HG02938 (cell line): ENCODE measurements at regions not wholly inside any gene's neighbourhood (a gene's known extent, or its start where the extent isn't known, plus 50 kb on each side); places are given as distances from the start of the nearest gene placed in this dataset.

Experiments used
- ATAC-seq: cut with Tn5 transposase; IDR thresholded peaks from one replicate; pipeline ENCODE4 v1.9.1; 2021; ENCODE audit warnings: mild to moderate bottlenecking, moderate library complexity; ENCODE audit not compliant: unreplicated experiment

DNA sequence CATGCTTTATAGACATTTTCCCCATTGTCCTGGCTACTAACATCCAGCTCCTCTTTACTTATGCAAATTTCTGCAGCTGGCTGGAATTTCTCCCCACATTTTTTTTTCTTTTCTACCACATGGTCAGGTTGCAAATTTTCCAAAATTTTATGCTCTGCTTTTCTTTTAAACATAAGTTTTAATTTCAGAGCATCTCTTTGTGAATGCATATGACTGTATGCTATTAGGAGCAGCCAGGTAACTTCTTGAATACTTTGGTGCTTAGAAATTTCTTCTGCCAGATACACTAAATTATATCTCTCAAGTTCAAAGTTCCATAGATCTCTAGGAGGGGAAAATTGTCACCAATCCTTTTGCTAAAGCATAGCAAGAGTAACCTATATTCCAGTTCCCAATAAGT, 365.9 kb downstream of the LRFN5 start:
- ATAC-seq: no peak

DNA sequence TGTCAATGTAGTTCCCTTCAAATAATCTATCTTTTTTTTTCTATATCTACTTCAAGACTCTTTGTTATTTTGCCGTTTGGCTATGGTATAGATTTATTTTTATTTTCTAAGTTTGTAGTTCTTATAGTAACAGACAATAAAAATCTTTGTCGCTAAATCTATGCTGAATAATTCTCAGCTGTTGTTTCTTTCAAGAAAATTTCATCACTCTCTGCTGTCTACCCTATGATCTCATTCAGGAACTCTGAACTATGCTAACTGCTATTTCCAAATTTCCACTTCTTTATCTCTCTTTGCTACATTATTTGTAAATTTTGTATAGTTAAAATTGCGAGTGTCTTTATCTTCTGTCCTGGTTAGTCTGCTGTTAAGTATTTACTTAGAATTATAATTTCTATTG, 353.6 kb downstream of the LRFN5 start:
- no peak for ATAC-seq

DNA sequence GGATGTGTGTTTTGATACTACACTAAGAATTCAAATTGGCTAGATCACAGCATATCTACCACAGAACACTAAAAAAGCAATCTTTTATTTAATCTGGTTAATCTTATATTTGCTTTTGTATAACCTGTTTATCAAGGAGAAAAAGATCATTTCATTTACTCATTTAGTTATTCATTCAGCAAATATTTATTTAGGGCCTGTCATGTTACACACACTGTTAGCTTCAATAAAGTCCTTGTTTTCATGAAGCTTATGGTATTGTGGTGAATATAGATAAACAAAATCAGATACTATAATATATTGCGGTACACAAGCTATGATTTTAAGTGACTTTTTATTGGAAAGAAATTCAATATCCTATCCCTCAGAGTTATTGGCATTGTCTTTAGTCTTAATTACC, 350.8 kb downstream of the LRFN5 start:
- no peak for ATAC-seq
